ENCODE measurements at regions not wholly inside any gene's neighbourhood (a gene's known extent, or its start where the extent isn't known, plus 50 kb on each side); places are given as distances from the start of the nearest gene placed in this dataset.
A peak's percentile ranks its signal among the peaks of the same experiment; 100 is the strongest.
"Not testable (repeated sequence)": the region's sequence is repeated elsewhere in the genome, so short reads cannot be mapped to it uniquely, and the experiment has no call there.

DNA sequence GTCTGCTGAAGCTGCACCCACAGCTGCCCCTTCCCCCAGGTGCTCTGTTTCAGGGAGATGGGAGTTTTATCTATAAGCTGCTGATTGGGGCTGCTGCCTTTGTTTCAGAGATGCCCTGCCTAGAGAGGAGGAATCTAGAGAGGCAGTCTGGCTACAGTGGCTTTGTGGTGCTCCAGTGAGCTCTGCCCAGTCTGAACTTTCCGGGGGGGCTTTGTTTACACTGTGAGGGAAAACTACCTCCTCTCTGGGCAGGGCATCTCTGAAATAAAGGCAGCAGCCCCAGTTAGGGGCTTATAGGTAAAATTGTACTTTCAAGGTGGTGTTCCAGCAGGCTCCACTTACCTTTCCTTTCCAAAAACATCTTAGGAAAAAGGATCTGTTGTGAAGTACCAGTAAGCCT lies 242.2 kb downstream of the SPRY1 start:
- no peak for DNase-seq (ENCODE audit: low spot score)

DNA sequence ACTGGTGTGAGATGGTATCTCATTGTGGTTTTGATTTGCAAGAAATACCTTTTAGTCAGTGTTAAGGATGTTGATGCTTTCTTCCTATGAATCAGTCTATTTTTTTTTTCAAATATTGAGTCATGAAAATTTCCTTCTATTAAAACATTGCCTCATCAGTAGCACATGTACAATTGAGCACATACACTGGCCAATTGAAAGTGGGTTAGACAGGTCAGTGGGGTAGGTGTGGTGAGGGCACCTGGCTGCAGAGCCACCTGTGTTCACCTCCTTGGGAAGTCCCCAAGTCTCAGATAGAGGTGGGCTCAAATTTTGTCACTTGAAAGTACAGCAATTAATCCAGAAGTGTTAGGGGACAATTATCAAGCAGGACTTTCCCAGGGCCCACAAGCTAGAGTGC lies 243.7 kb downstream of the SPRY1 start:
- peak; percentile 4 for DNase-seq (ENCODE audit: low spot score)

DNA sequence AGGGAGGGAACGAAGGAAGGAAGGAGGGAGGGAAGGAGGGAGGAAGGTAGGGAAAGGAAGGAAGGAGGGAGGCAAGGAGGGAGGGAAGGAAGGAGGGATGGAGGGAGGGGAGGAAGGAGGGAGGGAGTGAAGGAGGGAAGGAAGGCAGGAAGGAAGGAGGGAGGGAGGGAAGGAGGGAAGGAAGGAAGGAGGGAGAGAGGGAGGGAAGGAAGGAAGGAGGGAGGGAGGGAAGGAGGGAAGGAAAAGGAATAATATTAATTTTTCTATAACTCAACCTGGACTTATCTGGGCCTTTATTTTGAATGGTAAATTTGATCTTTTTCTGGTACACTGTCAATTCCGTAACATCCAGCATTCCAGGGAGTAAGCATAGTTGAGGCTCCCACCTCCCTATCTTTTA lies 244.2 kb downstream of the SPRY1 start:
- no peak for DNase-seq (ENCODE audit: low spot score)

DNA sequence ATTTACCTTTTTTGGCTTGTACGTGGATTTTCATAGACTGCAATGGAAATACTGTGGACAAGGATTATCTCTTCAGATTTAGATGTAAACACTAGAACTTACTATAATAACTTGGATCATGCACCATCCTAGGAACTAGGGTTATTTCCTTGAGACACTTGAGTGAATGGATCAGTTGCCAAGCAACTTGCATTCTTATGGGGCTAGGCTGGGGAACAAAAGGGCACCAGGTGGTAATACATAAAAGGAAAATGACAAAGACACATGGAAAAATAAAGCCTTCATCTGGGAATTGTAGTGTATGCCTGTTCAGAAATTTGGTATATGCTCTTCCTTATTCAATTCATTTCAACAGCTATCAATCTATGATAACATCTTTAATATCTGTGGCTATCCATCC lies 247.1 kb downstream of the SPRY1 start:
- no peak for DNase-seq (ENCODE audit: low spot score)

DNA sequence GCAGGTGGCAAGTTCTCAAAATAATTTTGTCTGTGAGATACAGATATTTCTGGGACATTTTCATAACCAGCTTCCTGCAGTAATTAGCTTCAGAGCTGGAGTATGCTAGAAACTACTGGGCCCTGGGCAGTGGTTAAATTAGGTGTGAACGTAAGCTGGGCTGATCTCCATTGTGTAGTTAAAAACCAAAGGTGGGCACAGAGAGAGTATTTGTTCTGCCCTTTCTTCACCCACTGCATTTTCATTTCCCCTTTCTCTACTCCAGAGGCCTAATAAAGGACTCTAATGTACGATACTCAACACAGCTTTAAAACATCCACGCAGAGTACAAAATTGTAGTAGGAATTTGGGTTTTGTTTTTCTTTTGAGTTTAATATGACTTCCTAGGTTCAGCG lies 252.7 kb downstream of the SPRY1 start:
- no peak for DNase-seq (ENCODE audit: low spot score)

DNA sequence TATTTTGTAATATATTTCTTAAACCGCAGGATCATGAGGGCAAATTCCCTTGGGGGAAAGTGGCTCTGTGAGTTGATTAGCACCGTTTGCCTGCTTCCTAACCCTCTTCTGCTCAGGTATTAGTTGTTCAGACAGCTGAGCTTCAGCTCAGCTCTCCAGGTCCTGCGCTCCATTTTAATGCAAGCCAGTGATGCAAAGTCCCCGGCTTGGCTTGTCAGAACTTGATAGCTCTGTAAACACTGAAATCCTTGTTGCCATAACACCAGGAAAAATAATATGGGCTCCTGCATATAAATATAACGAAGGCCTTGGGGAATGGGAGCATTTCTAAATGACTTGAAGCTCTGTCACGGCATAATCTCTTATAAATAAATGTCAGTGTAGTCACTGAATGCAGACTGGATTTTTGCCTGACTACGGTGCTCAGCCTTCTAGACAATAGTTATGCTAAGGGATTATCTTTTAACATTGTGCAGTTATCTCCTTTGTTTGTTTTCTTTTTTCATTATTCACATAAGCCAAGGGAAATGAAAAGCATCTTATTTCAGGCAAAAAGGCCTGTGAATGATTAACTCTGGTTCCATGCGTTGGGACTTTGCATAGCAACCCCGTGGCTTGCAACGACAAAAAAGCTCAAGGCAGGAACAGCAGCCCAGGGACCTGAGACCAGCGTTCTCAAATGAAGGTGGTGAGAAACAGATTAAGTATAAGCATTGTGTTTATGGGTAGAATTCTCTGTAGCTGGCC lies 253.2 kb downstream of the SPRY1 start:
- DNase-seq (ENCODE audit: low spot score), result peak; percentile 25

DNA sequence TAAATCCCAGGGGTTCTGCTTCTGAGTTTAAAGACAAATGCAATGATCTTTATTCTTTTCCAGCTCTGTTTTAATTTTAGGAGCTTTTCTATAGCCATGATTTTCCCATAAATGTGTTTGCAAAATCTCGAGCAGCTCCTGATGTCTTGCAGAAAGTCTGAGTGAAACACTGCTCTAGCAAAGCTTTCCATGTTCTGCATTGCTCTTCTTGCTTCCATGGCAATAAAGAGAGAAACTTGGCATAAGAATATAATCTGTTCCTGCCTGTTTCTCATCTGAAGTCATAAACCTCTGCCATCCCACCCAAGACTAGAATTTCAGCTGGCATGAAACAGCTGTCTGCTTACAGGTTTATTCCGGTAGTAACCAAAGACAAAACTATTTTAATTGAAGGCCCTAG lies 254.5 kb downstream of the SPRY1 start:
- DNase-seq (ENCODE audit: low spot score), result no peak

DNA sequence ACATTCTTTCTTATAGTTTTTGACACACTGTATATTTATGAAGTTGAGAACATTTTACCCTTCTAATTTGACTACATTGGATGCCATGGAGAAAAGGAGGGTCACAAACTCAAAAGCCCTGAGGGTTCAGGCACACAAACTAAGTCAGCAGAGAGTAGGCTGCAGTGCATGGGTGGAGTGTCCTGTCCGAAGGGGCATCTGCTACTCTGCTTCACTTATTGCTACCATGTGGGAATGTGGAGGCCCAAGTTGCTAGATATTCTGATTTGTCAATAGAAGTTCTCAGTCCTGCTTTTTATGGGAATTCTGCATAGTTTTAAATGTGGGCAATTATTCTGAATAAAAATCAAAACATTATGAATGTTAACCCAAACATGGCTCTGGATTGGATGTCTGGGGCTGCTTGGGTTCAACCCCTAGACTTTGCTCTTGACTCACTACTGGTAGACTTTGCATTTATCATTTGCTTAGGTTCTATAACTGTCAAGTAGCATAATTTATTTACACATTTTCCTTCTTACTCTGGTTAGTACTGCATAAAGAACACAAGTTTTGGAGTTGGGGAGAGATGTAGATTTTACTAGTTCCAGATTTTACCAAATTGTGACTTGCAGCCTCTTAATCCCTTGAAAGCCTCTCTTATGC lies 255.1 kb downstream of the SPRY1 start:
- no peak for DNase-seq (ENCODE audit: low spot score)

DNA sequence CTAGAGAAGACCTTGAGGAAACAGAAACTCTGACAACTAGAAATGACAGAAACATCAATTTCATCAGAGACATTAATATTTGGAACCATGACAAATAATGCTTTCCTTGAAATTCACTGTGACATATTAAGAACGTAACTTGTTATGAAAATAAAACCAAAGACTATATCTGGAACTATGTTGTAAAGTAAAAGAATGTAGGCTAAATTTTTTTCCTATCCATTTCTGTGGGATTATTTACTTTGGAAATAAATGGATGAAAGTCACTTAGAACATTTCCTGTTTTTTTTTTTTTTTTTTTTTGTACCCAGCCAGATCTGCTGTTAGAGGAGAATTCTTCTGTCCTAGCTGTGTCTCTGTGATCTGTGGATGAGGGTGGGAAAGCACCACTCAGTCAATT lies 255.9 kb downstream of the SPRY1 start:
- peak; percentile 15 for DNase-seq (ENCODE audit: low spot score)

DNA sequence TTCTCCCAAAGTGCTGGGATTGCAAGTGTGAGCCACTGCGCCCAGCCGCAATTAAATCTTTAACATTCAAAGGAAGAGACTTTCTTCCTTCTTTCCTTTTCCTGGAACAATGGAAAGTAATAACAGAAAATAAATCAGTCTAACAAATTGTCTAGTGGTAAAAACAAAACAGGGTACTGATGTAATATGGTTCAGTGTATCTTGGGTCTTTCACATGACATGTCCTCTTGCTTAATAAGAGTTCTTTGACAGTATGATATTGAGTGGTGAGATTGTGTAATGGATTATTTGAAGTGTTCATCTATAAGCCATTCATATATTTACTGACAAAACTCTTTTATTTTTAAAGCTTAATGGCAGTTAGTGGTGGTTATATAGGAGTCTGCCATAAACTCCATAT lies 256.6 kb downstream of the SPRY1 start:
- DNase-seq (ENCODE audit: low spot score), result no peak

DNA sequence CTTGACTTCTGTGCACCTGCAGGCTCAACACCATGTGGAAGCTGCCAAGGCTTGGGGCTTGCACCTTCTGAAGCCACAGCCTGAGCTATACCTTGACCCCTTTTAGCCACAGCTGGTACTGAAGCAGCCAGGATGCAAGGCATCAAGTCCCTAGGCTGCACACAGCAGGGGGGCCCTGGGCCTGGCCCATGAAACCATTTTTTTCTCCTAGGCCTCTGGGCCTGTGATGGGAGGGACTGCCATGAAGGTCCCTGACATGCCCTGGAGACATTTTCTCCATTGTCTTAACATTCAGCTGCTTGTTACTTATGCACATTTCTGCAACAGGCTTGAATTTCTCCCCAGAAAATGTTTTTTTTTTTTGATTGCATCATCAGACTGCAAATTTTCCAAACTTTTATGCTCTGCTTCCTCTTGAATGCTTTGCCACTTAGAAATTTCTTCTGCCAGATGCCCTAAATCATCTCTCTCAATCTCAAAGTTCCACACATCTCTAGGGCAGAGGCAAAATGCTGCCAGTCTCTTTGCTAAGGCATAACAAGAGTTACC lies 260.2 kb downstream of the SPRY1 start:
- not testable (repeated sequence) for DNase-seq (ENCODE audit: low spot score)

DNA sequence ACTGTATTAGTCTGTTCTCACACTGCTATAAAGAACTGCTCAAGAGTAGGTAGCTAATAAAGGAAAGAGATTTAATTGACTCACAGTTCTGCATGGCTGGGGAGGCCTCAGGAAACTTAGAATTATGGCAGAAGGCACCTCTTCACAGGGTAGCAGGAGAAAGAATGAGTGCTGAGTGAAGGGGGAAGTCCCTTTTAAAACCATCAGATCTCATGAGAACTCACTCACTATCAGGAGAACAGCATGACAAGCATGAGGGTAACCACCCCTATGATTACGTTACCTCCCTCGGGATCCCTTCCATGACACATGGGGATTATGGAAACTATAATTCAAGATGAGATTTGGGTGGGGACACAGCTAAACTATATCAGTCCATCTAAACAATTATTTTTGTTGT lies 261.0 kb downstream of the SPRY1 start:
- not testable (repeated sequence) for DNase-seq (ENCODE audit: low spot score)

DNA sequence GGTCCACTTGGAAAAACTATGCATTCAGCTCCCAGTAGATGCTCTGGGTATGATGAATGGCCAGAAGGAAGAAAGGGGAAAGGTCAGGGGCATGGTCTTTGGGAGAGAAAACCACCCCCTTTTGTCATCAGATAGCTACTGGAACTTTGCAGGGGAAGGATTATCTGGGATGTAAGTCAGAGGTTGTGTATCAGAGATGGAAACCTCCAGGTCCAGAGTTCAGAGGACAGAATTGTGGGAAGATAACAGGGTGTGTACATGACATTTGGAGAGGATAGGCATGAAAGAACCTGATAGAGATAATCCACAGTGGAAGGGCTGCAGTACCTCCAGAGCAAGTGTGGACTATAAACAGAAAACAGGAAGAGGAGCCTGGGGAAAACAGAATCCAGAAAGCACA lies 262.7 kb downstream of the SPRY1 start:
- DNase-seq (ENCODE audit: low spot score), result no peak

DNA sequence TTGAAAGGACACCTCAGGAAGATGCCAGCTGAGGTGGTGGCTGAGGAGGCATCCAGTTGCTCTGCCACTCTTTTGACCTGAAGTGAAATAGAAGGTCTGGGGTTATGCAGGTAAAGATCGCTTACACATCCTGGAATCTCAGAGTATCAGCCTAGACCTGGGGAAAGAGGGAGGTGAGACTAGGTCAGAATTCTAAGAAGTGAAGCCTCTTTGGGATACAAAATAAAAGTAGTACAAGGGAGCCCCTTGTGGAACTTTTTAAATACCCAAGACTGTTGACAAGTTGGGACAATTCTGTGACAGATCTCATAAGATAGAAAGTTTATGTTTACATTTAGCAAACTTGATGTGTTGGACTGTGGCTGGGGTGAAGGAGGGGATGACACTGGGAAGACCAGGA lies 263.1 kb downstream of the SPRY1 start:
- DNase-seq (ENCODE audit: low spot score), result no peak

DNA sequence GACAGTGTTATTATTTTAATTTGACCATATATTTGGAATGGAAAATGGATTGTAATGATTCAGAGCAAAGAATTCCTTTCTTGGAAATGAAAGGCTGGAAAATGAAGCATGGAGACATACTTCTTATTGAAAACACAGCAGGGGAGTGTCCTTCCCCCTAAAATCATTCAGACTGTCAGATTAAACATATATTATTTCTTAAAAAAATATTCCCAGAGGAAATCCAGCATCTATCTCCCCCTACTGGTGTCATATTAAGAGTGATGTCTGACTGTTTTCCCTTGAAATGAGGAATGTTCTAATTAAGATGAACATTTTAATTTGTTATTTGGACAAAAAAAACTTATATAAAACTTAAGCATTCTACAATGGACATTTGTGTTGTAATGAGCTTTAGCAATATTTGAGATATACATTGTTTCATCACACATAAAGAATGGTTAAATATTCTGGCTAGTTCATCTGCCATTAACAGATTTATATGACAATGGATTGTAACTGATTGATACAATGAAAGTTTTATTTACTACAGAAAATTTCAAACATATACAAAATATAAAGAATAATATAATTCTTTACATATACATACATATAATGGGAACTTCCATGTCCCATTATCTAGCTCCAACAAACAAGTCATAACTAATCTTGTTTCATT lies 264.6 kb downstream of the SPRY1 start:
- peak; percentile 13 for DNase-seq (ENCODE audit: low spot score)

DNA sequence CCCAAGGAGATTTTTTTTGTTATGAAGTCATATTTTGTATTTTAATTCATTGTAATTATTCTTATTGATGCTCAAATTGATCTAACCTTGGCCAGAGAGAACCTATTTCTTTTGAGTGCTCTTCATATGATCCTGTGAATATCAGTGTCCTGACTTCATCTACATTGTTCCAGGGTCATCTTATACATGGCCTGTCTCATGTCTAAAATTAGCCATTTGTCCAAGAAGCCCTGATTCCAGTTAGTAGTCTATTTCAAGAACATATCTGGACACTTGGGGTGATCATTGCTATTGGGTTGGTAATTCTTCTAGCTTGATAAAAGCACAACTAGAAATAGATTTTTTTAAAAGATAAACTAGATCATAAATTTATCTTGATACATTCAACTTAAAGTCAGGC lies 266.2 kb downstream of the SPRY1 start:
- DNase-seq (ENCODE audit: low spot score), result no peak

DNA sequence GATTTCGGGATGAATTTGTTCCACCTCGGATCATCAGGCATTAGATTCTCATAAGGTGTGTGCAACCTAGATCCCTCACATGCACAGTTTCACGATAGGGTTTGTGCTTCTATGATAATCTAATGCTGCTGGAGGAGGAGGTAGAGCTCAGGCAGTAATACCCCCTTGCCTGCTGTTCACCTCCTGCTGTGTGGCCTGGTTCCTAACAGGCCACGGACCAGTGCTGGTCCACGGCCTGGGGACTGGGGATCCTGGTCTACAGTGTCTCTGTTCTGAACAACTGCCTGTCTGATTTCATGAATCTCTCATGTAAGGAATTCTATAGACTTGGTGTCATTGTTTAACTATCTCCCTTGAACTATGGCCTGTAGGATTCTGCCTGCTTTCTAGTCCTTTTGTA lies 269.9 kb downstream of the SPRY1 start:
- DNase-seq (ENCODE audit: low spot score), result no peak

DNA sequence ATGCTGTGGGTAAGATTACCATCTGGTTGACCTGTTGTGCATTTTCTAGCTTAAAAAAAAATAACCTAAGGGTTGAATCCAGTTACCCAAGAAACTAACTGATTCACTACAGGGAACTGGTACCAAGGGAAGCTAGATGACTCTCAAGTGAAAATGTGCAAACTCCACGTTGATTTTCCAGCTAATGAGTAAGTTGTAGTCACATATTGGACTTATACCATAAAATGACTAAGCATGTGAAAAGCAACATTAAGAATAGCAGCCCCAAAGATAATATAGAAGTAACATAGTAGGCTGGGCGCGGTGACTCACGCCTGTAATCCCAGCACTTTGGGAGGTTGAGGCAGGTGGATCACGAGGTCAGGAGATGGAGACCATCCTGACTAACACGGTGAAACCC lies 270.9 kb downstream of the SPRY1 start:
- no peak for DNase-seq (ENCODE audit: low spot score)

DNA sequence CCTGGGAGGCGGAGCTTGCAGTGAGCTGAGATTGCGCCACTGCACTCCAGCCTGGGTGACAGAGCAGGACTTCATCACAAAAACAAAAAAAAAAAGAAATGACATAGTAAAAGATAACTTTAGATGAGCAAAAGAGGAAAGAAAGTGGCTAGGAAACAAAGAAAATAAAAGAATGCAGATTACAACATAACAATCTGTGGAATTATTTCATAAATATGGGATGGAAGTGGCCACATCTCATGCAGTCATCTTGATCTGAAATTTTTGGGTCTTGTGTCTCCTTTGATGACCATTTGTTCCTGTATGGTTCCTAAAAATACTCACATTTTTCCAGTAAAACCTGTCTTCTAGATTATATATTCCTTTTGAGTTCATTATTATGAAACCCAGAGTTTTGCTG lies 271.4 kb downstream of the SPRY1 start:
- DNase-seq (ENCODE audit: low spot score), result no peak

DNA sequence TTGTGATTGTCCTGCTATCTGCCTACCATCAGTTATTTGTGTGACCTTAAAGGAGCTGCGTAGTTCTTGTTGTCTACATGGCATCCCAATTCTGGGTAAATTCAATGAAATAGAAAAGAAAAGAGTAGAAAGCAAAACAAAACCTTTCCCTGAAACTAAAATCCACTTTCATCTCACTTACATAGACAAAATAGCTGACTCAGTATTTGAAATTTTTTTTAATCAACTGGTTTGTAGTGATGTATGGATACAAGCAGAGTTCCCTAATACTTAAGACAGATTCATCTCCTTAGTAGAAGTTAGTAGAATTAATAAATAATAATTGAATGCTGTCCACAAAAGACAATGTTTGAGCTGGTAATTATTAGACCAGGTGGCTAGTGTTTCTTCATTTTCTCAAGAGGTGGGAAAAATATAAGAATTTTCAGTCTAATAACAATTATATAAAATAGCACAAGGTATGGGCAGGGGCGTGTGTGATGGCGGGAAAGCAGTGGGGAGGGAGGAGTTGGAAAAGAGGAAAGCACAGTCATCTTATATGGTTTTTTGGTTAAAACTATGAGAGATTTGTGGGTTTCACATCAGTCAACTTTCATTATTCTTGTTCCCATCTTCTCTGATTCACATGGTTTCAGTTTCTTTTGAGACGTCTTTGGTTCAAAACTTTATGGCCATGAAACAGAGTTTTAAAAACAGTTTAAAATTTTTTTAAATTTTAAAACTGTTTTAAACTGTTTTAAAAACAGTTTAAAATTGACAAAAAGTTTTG lies 275.2 kb downstream of the SPRY1 start:
- DNase-seq (ENCODE audit: low spot score), result no peak

DNA sequence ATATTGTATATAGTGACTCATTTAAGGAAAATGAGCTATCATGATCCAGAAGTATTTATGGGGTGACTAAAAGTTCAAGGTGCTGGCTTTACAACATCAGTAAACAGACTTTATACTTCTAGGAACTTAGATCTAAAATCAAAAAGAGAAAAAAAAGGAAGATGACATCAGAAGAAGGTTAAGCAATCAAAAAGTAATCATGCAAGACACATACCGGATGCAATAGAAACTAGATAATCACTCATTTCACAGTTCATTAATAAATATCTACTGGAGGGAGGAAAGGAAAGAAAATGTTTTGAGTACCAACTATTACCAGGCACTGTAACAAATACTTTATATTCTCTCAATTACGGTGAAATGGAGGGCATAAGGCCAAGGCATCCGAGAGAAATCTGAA lies 276.4 kb downstream of the SPRY1 start:
- DNase-seq (ENCODE audit: low spot score), result no peak

DNA sequence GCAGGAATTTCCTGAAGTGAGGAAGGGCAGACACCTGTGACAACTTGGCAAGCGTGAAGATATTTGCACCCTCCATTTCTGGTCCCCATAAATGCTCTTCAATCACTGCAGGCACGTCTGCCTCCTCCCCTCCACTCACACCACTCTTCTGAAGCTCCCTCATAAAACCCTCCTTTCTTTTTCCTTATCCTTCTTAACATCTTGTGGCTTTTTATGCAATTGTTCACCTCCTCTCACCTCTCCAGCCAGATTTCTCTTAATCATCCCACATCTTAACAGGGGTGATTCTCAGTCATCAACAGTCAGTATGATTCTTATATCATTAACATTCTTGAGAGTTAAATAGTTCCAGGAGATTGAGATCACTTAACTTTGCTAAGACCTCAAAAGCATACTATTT lies 277.4 kb downstream of the SPRY1 start:
- DNase-seq (ENCODE audit: low spot score), result no peak

All from hepatic stellate cell (primary cell).